Cardiac fibroblast (primary cell): ENCODE measurements at regions not wholly inside any gene's neighbourhood (a gene's known extent, or its start where the extent isn't known, plus 50 kb on each side); places are given as distances from the start of the nearest gene placed in this dataset.
A peak's percentile ranks its signal among the peaks of the same experiment; 100 is the strongest.

Experiments
- DNase-seq, 2 donors: peaks; one replicate each; pipeline versions ENCODE4 v3.0.0 to v3.0.0-alpha.2; 2010; ENCODE audit warnings: low read depth in 2 of 2
- H3K4me3 ChIP-seq, 2 donors: replicated peaks in 1 of 2; 1 replicate in 1 of 2; 2 replicates in 1 of 2; pipeline ENCODE4 v1.5.1; 2011; ENCODE audit warnings: low read depth in 2 of 2, low read length in 2 of 2, mild to moderate bottlenecking in 2 of 2, moderate library complexity in 1 of 2
- CTCF ChIP-seq: IDR thresholded peaks from one replicate; pipeline ENCODE4 v1.5.1; 2011; ENCODE audit warnings: low read depth, mild to moderate bottlenecking, low read length, inconsistent platforms

- no peak overlapping the region for H3K4me3 ChIP-seq
- DNase-seq: no peak
- no peak for TF ChIP-seq CTCF
Measured at GRCh38 chr3:83500422-83500821, 1458.4 kb upstream of the CADM2 start.

GRCh38 chr3:83500931-83501330, 1457.9 kb upstream of the CADM2 start:
- DNase-seq: no peak
- H3K4me3 ChIP-seq: no peak overlapping the region
- TF ChIP-seq CTCF: no peak

- no peak for DNase-seq
Measured at GRCh38 chr3:83513051-83513450, 1445.7 kb upstream of the CADM2 start.

GRCh38 chr3:83513677-83514076, 1445.1 kb upstream of the CADM2 start:
- no peak overlapping the region for H3K4me3 ChIP-seq
- no peak for TF ChIP-seq CTCF
- no peak for DNase-seq

More at GRCh38 chr3:83513051-83513450, 1445.7 kb upstream of the CADM2 start:
- no peak overlapping the region for H3K4me3 ChIP-seq
- TF ChIP-seq CTCF: no peak

- no peak overlapping the region for H3K4me3 ChIP-seq
- DNase-seq: peak in 1 of 2 donors; percentile 0
- TF ChIP-seq CTCF: no peak
Measured at GRCh38 chr3:83514130-83514914, 1444.5 kb upstream of the CADM2 start.

GRCh38 chr3:83515123-83515522, 1443.7 kb upstream of the CADM2 start:
- DNase-seq: no peak
- TF ChIP-seq CTCF: no peak
- no peak overlapping the region for H3K4me3 ChIP-seq
